H1 (cell line): ENCODE measurements at regions not wholly inside any gene's neighbourhood (a gene's known extent, or its start where the extent isn't known, plus 50 kb on each side); places are given as distances from the start of the nearest gene placed in this dataset.

Experiments used
- CTCF ChIA-PET: fragments of 300-600 bp; sonication (Branson Sonifier 250); formaldehyde crosslinking; loops from one replicate; lab custom pipeline; 2021; ENCODE audit not compliant: partially characterized antibody; lab: Charles Lee
- POLR2A ChIA-PET: fragments of 300-600 bp; sonication (Branson Sonifier 250); formaldehyde crosslinking; loops from one replicate; lab custom pipeline; 2021; ENCODE audit warnings: inconsistent platforms; ENCODE audit not compliant: partially characterized antibody; lab: Charles Lee
- DNase-seq, 2 experiments: peaks; one replicate each; pipeline versions ENCODE4 v3.0.0 to v3.0.0-alpha.2; 2010 to 2022; ENCODE audit warnings: low spot score in 2 of 2, low read depth in 1 of 2, mixed read lengths in 1 of 2
- FAIRE-seq: peaks from 2 replicates; lab custom pipeline; 2011; peaks lifted over from hg19 to GRCh38; lab: Jason Lieb, UNC
- H2AFZ ChIP-seq: 2 replicates; pipeline ENCODE4 v1.8.1; 2012; ENCODE audit warnings: low read length, inconsistent platforms
- H2AK5ac ChIP-seq: 2 replicates; pipeline ENCODE4 v1.6.1; 2013; ENCODE audit warnings: low read depth, low read length
- H2BK120ac ChIP-seq: replicated peaks from 2 replicates; pipeline ENCODE3; 2013; ENCODE audit warnings: low read depth, low read length, inconsistent platforms
- H2BK12ac ChIP-seq: 2 replicates; pipeline ENCODE4 v1.6.1; 2013; ENCODE audit warnings: low read depth, low read length
- H2BK15ac ChIP-seq: 2 replicates; pipeline ENCODE4 v1.6.1; 2013; ENCODE audit warnings: low read length
- H2BK20ac ChIP-seq: 2 replicates; pipeline ENCODE4 v1.6.1; 2013; ENCODE audit warnings: low read length
- H2BK5ac ChIP-seq: 2 replicates; pipeline ENCODE4 v1.6.1; 2013; ENCODE audit warnings: low read depth, low read length
- H3K14ac ChIP-seq: 2 replicates; pipeline ENCODE4 v1.6.1; 2013; ENCODE audit warnings: inconsistent platforms; ENCODE audit not compliant: insufficient read length
- H3K18ac ChIP-seq: 2 replicates; pipeline ENCODE4 v1.6.1; 2013; ENCODE audit warnings: low read length; ENCODE audit errors: extremely low read depth
- H3K23ac ChIP-seq: 2 replicates; pipeline ENCODE4 v1.6.1; 2013; ENCODE audit warnings: inconsistent platforms; ENCODE audit not compliant: insufficient read length
- H3K23me2 ChIP-seq: 2 replicates; pipeline ENCODE4 v1.6.1; 2013; ENCODE audit warnings: low read depth, low read length
- H3K27ac ChIP-seq: 2 replicates; pipeline ENCODE4 v1.6.1; 2011; ENCODE audit warnings: low read depth, low read length, inconsistent platforms
- H3K27me3 ChIP-seq, 4 experiments: replicated peaks in 1 of 4; 1 replicate in 1 of 4; 2 replicates in 3 of 4; pipeline versions ENCODE4 v1.6.1 to v1.8.1; 2011 to 2013; ENCODE audit warnings: low read length in 3 of 4, mild to moderate bottlenecking in 3 of 4, inconsistent platforms in 2 of 4, mixed read lengths in 2 of 4, moderate library complexity in 1 of 4; ENCODE audit not compliant: control insufficient read depth in 3 of 4, insufficient read depth in 3 of 4; ENCODE audit errors: extremely low read depth in 1 of 4
- H3K36me3 ChIP-seq, 4 experiments: 2 replicates each; pipeline versions ENCODE4 v1.6.1 to v1.8.1; 2011 to 2013; ENCODE audit warnings: mild to moderate bottlenecking in 4 of 4, low read length in 3 of 4, moderate library complexity in 2 of 4, control low read depth in 1 of 4, inconsistent platforms in 1 of 4; ENCODE audit not compliant: insufficient read depth in 4 of 4, control insufficient read depth in 2 of 4
- H3K4ac ChIP-seq: replicated peaks from 2 replicates; pipeline ENCODE3; 2013; ENCODE audit warnings: low read length, low read depth, mixed read lengths, inconsistent platforms; ENCODE audit not compliant: insufficient read length
- H3K4me1 ChIP-seq, 4 experiments: replicated peaks in 1 of 4; 1 replicate in 1 of 4; 2 replicates in 3 of 4; pipeline versions ENCODE4 v1.6.1 to v1.8.1; 2011 to 2013; ENCODE audit warnings: low read length in 3 of 4, inconsistent platforms in 2 of 4, mixed read lengths in 1 of 4; ENCODE audit not compliant: insufficient read depth in 4 of 4, control insufficient read depth in 3 of 4
- H3K4me2 ChIP-seq, 2 experiments: 2 replicates each; pipeline versions ENCODE4 v1.6.1 to v1.8.1; 2011 to 2013; ENCODE audit warnings: low read depth in 2 of 2, low read length in 2 of 2, control low read depth in 1 of 2, inconsistent platforms in 1 of 2, mild to moderate bottlenecking in 1 of 2; ENCODE audit not compliant: insufficient read depth in 1 of 2
- H3K4me3 ChIP-seq, 4 experiments: fragments of 200-600, 300-600 bp in 1 of 4; sonication (generic), shearing (Covaris generic), sonication (Bioruptor Twin) in 1 of 4; 2 replicates each; pipeline versions ENCODE4 v1.5.1 to v1.8.1; 2011 to 2016; ENCODE audit warnings: low read length in 4 of 4, low read depth in 3 of 4, control low read depth in 2 of 4, inconsistent platforms in 2 of 4, mild to moderate bottlenecking in 2 of 4, mixed read lengths in 1 of 4, moderate library complexity in 1 of 4; ENCODE audit not compliant: insufficient read depth in 2 of 4; ENCODE audit errors: extremely low read depth in 1 of 4
- H3K56ac ChIP-seq: replicated peaks from 2 replicates; pipeline ENCODE3; 2013; ENCODE audit warnings: low read depth, mild to moderate bottlenecking, mixed read lengths, low read length, inconsistent platforms; ENCODE audit not compliant: insufficient read length
- H3K79me1 ChIP-seq: 2 replicates; pipeline ENCODE4 v1.6.1; 2013; ENCODE audit warnings: low read depth, low read length, control low read depth
- H3K79me2 ChIP-seq, 2 experiments: 2 replicates each; pipeline versions ENCODE4 v1.6.1 to v1.8.1; 2012 to 2013; ENCODE audit warnings: low read length in 2 of 2, mild to moderate bottlenecking in 2 of 2, inconsistent platforms in 1 of 2; ENCODE audit not compliant: insufficient read depth in 2 of 2, control insufficient read depth in 1 of 2
- H3K9ac ChIP-seq, 4 experiments: replicated peaks in 1 of 4; 1 replicate in 1 of 4; 2 replicates in 3 of 4; pipeline versions ENCODE4 v1.6.1 to v1.8.1; 2011 to 2013; ENCODE audit warnings: low read depth in 3 of 4, low read length in 3 of 4, control low read depth in 2 of 4, mild to moderate bottlenecking in 2 of 4, moderate library complexity in 2 of 4, inconsistent platforms in 1 of 4; ENCODE audit errors: extremely low read depth in 1 of 4
- H3K9me3 ChIP-seq, 2 experiments: 2 replicates each; pipeline versions ENCODE4 v1.6.1 to v1.8.1; 2012 to 2013; ENCODE audit warnings: mild to moderate bottlenecking in 2 of 2, moderate library complexity in 2 of 2, control low read depth in 1 of 2, inconsistent platforms in 1 of 2, low read depth in 1 of 2, low read length in 1 of 2, mixed read lengths in 1 of 2; ENCODE audit not compliant: insufficient read depth in 2 of 2
- H4K20me1 ChIP-seq, 2 experiments: replicated peaks in 1 of 2; 2 replicates each; pipeline versions ENCODE3 to v1.8.1; 2011 to 2013; ENCODE audit warnings: inconsistent platforms in 2 of 2, low read length in 2 of 2, mild to moderate bottlenecking in 1 of 2; ENCODE audit not compliant: insufficient read depth in 2 of 2, control insufficient read depth in 1 of 2
- H4K5ac ChIP-seq: 2 replicates; pipeline ENCODE4 v1.6.1; 2013; ENCODE audit warnings: low read length, low read depth, mixed read lengths, inconsistent platforms; ENCODE audit not compliant: insufficient read length
- H4K8ac ChIP-seq: 2 replicates; pipeline ENCODE4 v1.8.0; 2013; ENCODE audit warnings: mild to moderate bottlenecking, moderate library complexity, low read length, inconsistent platforms; ENCODE audit not compliant: insufficient read depth; ENCODE audit errors: extremely low read depth
- H4K91ac ChIP-seq: replicated peaks from 2 replicates; pipeline ENCODE3; 2013; ENCODE audit warnings: low read length, mixed read lengths, inconsistent platforms; ENCODE audit not compliant: insufficient read length
- RXRA ChIP-seq: IDR thresholded peaks from 2 replicates; pipeline ENCODE4 v1.6.1; 2011; ENCODE audit warnings: low read depth, mild to moderate bottlenecking, low read length, moderate library complexity; ENCODE audit not compliant: insufficient read depth
- SIRT6 ChIP-seq: IDR thresholded peaks from one replicate; pipeline ENCODE4 v1.7.1; 2012; ENCODE audit warnings: low read length, inconsistent platforms
- SP1 ChIP-seq: IDR thresholded peaks from 2 replicates; pipeline ENCODE4 v1.6.1; 2011; ENCODE audit warnings: low read depth, low read length
- SUZ12 ChIP-seq: fragments of 200-600 bp; sonication (generic); IDR thresholded peaks from 2 replicates; pipeline ENCODE4 v1.6.1; 2012; ENCODE audit warnings: mild to moderate bottlenecking, inconsistent platforms, low read length, moderate library complexity, mixed read lengths
- WGBS, 2 experiments: shearing (Covaris generic) in 1 of 2; methylation state at CpG; one replicate each; pipeline versions ENCODE4 v1.1.6 to v1.1.7; 2013 to 2015; ENCODE audit warnings: low lambda C conversion rate in 2 of 2, mixed read lengths in 2 of 2, inconsistent platforms in 1 of 2, low coverage in 1 of 2, missing lambda C conversion rate in 1 of 2; ENCODE audit not compliant: insufficient replicate concordance in 2 of 2, insufficient coverage in 1 of 2, insufficient read length in 1 of 2; ENCODE audit errors: extremely low coverage in 1 of 2, missing lambda C conversion rate in 1 of 2; 5-methylcytosine and 5-hydroxymethylcytosine counted together

- Histone ChIP-seq H4K8ac (no peak overlapping the region), H3K4me2 (no peak overlapping the region), H3K56ac (no peak overlapping the region), H3K79me2 (no peaks in the 10 kb centered on the region), H2BK5ac (no peak overlapping the region), H3K23me2 (no peaks in the 10 kb centered on the region), H4K91ac (no peak overlapping the region), H2AK5ac (no peak overlapping the region), H3K9me3 (no peaks in the 10 kb centered on the region), H3K36me3 (no peaks in the 10 kb centered on the region), H3K79me1 (no peaks in the 10 kb centered on the region), H3K9ac (no peak overlapping the region), H3K27ac (no peak overlapping the region), H2BK120ac (no peak overlapping the region), H3K4me1 (peaks cover 0 to 2% (median 0%) of the 10 kb centered on the region in 4 experiments; a peak in 1 of 7 replicates), H4K20me1 (no peaks in the 10 kb centered on the region), H3K27me3 (no peaks in the 10 kb centered on the region), H3K23ac (no peak overlapping the region), H2BK15ac (no peak overlapping the region), H3K4me3 (no peak overlapping the region), H2BK12ac (no peak overlapping the region), H4K5ac (no peak overlapping the region), H2BK20ac (no peak overlapping the region), H2AFZ (no peak overlapping the region)
- DNase-seq = no peak
- POLR2A ChIA-PET = no interaction called here
- FAIRE-seq = no peak
- CTCF ChIA-PET = interaction anchor here (1.3 kb wide), 1 partner anchor 22 kb away, joined by 3 read pairs; no protein-coding TSS in a partner anchor
- WGBS, 2 experiments = 89% methylated on average over 3 of the region's 3 CpGs; no CpG with 5 or more reads in 1 of the 2 experiments
- TF ChIP-seq SUZ12 (no peak), SIRT6 (no peak), RXRA (no peak), SP1 (no peak)
- TF ChIP-seq, all 59 proteins: peak for 0
- H3K18ac ChIP-seq = no peak overlapping the region
- H3K14ac ChIP-seq = no peak overlapping the region
- H3K4ac ChIP-seq = no peak overlapping the region
Observed at GRCh38 chr10:78459639-78460037, 426.0 kb downstream of the RPS24 start.
